Eye (tissue), 1 donor: ENCODE measurements at regions not wholly inside any gene's neighbourhood (a gene's known extent, or its start where the extent isn't known, plus 50 kb on each side); places are given as distances from the start of the nearest gene placed in this dataset.
"Not testable (repeated sequence)": the region's sequence is repeated elsewhere in the genome, so short reads cannot be mapped to it uniquely, and the experiment has no call there.

Experiments
- DNase-seq: peaks from one replicate; pipeline ENCODE4 v3.0.0-alpha.2; 2015

GRCh38 chr5:68679041-68679440, 414.8 kb upstream of the SLC30A5 start:
- DNase-seq = no peak

- no peak for DNase-seq
These were observed 413.4 kb upstream of the SLC30A5 start for GRCh38 chr5:68680366-68680765.

- no peak for DNase-seq
These were observed 411.9 kb upstream of the SLC30A5 start for GRCh38 chr5:68681929-68682328.

- DNase-seq = no peak
These were observed 411.2 kb upstream of the SLC30A5 start for GRCh38 chr5:68682400-68683160.

- no peak for DNase-seq
These were observed 410.2 kb upstream of the SLC30A5 start for GRCh38 chr5:68683632-68684036.

- no peak for DNase-seq
These were observed 408.0 kb upstream of the SLC30A5 start for GRCh38 chr5:68685863-68686262.

- DNase-seq = peak; percentile 46
These were observed 405.3 kb upstream of the SLC30A5 start for GRCh38 chr5:68688547-68688946.

- no peak for DNase-seq
These were observed 404.8 kb upstream of the SLC30A5 start for GRCh38 chr5:68689010-68689409.

GRCh38 chr5:68691874-68692273, 401.9 kb upstream of the SLC30A5 start:
- DNase-seq = not testable (repeated sequence)

GRCh38 chr5:68698025-68698940, 395.5 kb upstream of the SLC30A5 start:
- no peak for DNase-seq

- DNase-seq = no peak
These were observed 393.8 kb upstream of the SLC30A5 start for GRCh38 chr5:68699966-68700365.

GRCh38 chr5:68707575-68707974, 386.2 kb upstream of the SLC30A5 start:
- no peak for DNase-seq

GRCh38 chr5:68708156-68708841, 385.5 kb upstream of the SLC30A5 start:
- no peak for DNase-seq

- no peak for DNase-seq
These were observed 385.0 kb upstream of the SLC30A5 start for GRCh38 chr5:68708842-68709170.

GRCh38 chr5:68709239-68709638, 384.6 kb upstream of the SLC30A5 start:
- no peak for DNase-seq

GRCh38 chr5:68710514-68710913, 383.3 kb upstream of the SLC30A5 start:
- no peak for DNase-seq

GRCh38 chr5:68711293-68712200, 382.3 kb upstream of the SLC30A5 start:
- no peak for DNase-seq

GRCh38 chr5:68714810-68715209, 379.0 kb upstream of the SLC30A5 start:
- DNase-seq = no peak

GRCh38 chr5:68720884-68721610, 372.8 kb upstream of the SLC30A5 start:
- DNase-seq = no peak

GRCh38 chr5:68722357-68722756, 371.5 kb upstream of the SLC30A5 start:
- DNase-seq = no peak

- no peak for DNase-seq
These were observed 367.7 kb upstream of the SLC30A5 start for GRCh38 chr5:68725905-68726683.
